ENCODE measurements at regions not wholly inside any gene's neighbourhood (a gene's known extent, or its start where the extent isn't known, plus 50 kb on each side); places are given as distances from the start of the nearest gene placed in this dataset.

GRCh38 chr10:43874984-43875383, 226.3 kb upstream of the ZNF32 start:
- no peak for DNase-seq (ENCODE audit: low read depth in 2 of 2)

- DNase-seq (ENCODE audit: low read depth in 2 of 2) = no peak
Measured at GRCh38 chr10:43873717-43874116, 225.0 kb upstream of the ZNF32 start.

GRCh38 chr10:43872644-43873043, 224.0 kb upstream of the ZNF32 start:
- no peak for DNase-seq (ENCODE audit: low read depth in 2 of 2)

DNA sequence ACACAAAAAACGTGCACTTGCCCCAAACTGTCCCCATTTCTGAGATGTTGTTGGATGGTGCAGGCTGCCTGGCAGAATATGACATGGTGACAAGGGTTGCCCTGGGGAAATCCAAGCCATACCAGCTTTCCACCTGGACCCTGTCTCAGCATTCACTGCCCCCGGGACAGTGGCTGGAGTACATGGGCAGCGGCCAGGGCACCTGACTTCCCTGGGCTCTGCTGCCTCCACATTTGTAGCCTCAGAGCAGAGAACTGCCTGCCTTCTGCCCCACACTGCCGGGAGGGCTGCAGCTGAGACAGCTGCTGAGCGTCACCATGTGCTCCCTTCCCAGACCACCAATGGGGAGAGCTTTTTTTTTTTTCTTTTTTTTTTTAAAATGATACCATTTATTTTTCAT, 222.9 kb upstream of the ZNF32 start:
- DNase-seq (ENCODE audit: low read depth in 2 of 2) = no peak

GRCh38 chr10:43870968-43871439, 222.3 kb upstream of the ZNF32 start:
- DNase-seq (ENCODE audit: low read depth in 2 of 2) = no peak

DNA sequence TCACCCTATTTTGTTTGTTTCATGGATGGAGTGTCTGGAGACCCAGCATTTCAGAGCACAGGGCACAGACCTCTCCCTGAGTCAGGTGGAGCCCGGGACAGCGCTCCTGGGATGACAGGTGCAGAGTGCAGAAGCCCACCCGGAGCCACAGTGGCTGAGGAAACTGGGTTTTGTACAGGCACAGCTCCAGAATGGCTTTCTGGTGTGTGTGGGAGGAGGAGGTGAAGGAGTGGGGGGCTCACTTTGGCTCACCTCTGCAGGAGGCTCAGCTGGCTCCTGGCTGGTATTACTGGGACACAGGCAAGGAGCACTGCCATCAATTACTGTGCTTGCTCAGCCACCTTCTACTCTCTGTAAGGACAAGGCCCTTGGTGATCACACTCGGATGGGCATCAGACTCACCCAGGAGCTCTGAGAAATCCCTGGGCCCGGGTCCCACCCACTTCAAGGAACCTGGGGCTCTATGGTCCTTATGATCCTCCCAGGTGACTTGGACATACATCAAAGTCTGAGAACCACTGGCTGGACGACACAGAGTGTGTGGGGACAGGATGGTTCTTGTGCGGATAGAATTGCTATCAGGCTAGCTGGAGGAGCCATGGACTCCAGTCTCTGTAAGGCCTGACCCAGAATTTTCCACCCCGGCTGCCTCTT, 221.1 kb upstream of the ZNF32 start:
- DNase-seq (ENCODE audit: low read depth in 2 of 2) = no peak

- DNase-seq (ENCODE audit: low read depth in 2 of 2) = no peak
Measured at GRCh38 chr10:43868952-43869351, 220.3 kb upstream of the ZNF32 start.

DNA sequence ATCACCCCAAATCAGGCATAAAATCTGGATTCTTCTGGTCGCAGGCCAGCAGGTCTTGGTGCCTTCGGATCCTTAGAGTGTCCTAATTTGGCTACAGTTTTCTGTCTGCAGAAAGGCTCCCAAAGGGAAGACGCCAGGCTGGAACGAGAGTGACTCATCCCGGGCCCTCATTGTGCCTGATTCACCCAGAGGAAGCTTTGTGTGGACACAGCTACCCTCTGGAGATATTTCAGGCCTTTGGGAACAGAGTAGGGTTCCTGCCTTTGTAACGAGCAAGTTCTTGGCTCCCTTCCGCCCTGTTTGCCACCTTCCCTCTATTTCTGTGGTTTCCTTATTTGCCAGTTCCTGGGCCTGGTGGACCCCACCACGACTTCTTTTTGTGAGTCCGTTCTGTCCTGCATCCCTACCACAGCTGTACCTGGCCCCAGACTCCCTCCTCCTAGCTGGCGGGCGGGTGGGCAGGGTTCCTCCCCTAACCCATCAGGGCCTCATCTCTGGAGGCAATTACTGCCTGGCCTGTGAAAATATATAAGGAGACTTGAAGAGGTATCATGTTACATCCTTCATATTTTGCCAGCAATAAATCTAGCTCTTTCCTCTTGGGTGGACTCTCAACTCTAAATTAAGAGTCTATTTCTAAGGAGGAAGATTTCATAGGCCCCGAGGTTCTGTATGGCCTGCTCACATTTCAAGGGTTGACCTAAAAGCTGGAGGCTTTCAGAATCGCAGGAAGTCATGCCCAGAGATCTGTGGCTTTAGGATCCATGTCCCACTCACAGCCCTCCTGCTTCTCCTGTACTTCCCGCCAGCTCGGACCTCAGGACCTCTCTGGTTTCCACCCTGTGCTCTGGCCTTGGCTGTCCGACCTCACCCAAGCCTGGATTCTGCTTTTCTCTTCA, 219.2 kb upstream of the ZNF32 start:
- no peak for DNase-seq (ENCODE audit: low read depth in 2 of 2)

DNA sequence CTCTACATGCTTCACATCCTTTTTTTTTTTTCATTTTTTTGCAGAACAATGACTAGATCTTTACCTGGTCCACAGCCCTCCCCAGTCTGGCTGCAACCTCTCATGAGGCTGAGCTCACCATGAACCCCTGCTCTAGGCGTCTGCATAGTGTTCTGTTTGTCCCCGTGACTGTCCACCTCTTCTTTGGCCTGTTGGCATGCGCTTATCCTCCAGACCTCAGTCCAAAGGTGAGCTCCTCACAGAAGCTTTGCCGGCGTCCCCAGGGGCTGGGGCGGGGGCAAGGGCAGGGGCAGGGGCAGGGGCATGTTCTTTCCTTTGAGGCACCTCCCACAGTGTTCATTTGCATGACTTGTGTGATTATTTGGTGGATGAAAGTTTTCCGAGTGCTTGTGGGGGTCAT, 218.4 kb upstream of the ZNF32 start:
- DNase-seq (ENCODE audit: low read depth in 2 of 2) = no peak

DNA sequence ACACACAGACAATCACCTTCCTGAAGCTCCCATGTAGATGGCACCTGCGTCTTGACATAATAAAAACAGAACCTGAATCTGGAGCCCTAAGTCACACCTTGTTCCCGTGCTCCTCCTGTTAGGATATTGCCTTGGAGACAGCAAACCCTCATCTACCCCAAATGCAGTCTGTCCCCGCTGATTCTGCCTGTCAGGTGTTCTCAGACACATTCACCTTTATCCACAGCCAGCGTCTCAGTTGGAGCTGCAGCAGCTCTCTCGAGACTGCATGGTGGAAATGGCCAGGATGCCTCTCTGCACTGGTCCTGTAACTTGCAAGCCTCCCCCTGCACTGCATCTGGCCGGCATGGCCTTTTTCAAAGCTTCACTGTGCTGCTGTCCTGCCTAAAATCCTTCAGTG, 218.0 kb upstream of the ZNF32 start:
- no peak for DNase-seq (ENCODE audit: low read depth in 2 of 2)

- no peak for DNase-seq (ENCODE audit: low read depth in 2 of 2)
Measured at GRCh38 chr10:43865265-43866135, 216.8 kb upstream of the ZNF32 start.

DNA sequence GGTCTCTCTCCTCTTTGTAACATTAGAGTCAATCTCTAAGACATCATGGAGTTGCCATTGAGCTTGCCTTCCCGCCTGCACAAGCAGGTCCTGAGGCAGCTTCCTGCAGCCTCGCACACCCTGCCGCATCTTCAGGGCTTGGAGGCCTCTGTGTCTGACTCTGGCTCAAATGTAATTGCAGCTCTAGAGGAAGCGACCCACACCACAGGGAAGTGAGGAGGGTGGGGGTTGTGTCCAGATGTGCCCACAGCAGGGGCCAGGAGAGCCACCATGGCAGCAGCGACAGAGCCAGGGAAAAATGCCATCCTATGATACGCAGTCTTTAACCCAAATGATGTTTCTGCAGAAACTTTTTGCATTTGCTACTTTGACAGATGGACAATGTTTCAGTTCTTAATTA, 216.0 kb upstream of the ZNF32 start:
- DNase-seq (ENCODE audit: low read depth in 2 of 2) = no peak

DNA sequence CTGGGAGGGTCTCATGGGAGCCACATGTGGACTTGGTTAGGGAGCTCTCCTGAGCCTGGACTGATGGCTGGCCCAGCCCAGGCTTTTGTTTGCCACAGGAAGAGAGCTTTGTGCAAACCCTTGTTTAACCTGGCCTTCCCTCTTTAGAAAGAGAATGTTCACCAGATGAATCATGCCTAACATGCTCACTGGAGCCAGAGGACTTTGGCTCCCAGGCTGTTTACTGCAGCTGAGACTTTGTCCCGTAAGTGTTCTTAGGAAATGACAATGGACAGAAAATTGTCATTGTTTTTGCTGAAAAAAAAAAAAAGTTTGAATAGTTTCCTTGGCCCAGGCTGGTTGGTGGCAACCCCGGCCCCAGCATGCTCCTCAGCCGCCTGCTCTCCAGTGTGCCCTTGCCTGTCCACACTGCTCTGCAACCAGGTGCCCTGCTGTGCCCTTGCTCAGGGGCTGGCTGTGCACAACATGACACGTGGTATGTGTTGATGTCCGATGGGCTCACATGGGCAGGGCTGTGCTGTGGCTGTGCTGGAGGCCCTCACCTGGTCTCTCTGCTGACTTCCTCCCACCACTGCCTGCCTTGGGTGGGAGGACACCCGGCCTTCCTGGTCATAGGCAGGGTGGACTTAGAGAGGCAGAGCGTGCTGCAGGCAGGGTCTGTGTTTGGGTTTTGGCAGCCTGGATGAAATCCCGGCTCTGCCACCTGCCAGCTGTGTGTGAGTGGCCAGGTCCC, 215.3 kb upstream of the ZNF32 start:
- no peak for DNase-seq (ENCODE audit: low read depth in 2 of 2)

DNA sequence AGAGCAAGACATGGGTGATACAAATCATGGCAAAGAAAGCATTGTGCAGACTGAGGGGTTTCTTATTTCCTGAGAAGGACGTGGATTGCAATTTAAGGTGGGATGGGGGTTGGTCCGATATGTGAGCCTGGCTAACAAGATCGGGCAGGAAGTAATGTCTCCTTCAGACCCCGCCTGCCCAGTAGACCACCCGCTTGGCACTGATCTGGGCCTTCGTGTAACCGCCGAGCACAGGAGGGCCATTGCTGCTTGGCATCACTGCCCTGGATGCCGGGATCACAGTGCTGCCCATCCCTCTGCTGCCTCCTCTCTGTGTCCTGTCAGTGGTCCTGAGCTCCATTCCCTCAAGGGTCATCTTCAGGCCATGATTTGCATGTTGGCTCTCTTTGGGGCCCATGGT, 214.6 kb upstream of the ZNF32 start:
- no peak for DNase-seq (ENCODE audit: low read depth in 2 of 2)

- DNase-seq (ENCODE audit: low read depth in 2 of 2) = no peak
Measured at GRCh38 chr10:43862756-43863155, 214.1 kb upstream of the ZNF32 start.

DNA sequence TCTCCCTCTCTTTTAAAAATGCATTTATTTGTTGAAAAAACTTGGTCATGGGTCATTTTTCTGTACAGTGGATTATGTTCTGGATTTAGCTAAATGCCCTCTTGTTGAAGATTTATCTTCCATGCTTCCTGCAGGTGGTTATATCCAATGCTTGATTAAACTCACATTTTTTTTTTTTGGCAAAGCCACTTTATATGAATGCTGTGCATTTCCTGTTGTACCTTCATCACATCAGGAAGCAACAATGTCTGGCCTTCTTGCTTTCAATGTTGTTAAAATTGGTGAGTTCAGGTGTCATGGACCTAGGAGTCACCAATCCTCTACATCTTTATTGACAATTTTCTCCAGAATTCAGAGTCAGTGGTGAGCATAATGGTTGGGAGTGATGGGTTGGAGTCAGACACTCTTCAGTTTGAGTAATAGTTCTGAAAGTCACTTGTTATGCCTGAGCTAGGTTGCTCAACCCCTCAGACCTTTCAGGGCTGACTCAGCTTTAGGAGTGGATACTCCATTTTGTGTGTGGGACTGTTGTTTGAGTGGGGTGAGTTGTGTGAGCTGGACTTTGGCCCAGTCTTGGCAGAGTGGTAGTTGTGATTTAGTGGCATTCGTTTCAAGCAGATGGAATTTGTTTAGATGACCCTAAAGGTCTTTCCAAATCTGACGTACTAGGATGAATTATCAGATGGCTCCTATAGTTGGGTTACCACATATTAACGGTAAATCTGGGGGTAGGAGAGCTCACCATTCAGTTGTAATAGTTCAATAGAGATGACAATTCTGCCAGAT, 213.5 kb upstream of the ZNF32 start:
- no peak for DNase-seq (ENCODE audit: low read depth in 2 of 2)

GRCh38 chr10:43859016-43859525, 210.4 kb upstream of the ZNF32 start:
- DNase-seq (ENCODE audit: low read depth in 2 of 2) = no peak

GRCh38 chr10:43857931-43858315, 209.2 kb upstream of the ZNF32 start:
- no peak for DNase-seq (ENCODE audit: low read depth in 2 of 2)

- DNase-seq (ENCODE audit: low read depth in 2 of 2) = no peak
Measured at GRCh38 chr10:43857206-43857930, 208.7 kb upstream of the ZNF32 start.

DNA sequence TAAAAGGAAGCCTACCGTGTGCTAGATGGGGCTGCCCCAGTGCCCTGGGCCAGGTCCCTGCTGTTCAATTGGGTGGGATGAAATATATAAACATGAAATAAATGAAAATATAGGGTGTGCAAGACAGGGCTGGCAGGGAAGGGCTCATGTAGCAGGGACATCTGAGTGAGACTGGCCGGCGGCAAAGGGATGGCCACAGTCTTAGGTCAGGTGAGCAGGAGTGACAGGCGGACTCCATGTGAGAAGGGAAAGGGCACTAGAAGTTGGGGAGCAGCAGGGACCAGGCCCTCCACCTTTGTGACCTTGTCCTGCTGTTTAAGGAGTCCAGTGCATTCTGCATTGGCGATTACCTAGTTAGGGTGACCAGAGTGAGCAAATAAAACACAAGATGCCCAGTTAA, 207.6 kb upstream of the ZNF32 start:
- DNase-seq (ENCODE audit: low read depth in 2 of 2) = no peak
